ENCODE measurements at regions not wholly inside any gene's neighbourhood (a gene's known extent, or its start where the extent isn't known, plus 50 kb on each side); places are given as distances from the start of the nearest gene placed in this dataset.
"Not testable (repeated sequence)": the region's sequence is repeated elsewhere in the genome, so short reads cannot be mapped to it uniquely, and the experiment has no call there.

- DNase-seq: no peak
These were observed 85.8 kb upstream of the PITRM1 start for GRCh38 chr10:3258394-3258793.

DNA sequence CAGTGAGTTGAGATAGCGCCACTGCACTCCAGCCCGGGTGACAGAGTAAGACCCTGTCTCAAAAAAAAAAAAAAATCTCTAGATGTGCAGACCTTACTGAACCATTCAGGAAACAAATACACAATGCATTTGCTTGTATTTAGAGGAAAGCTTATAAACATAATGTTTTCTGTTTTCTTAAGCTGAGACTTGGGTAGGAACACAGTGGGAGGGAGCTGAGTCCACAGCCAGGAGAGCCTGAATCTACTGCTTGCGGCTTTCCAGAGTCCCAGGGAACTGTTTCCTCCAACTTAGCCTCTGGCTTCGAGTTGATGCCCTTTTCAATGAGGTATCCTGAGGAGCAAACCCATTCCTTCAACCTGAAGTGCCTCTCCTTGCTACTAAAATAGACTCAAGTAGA lies 83.0 kb upstream of the PITRM1 start:
- DNase-seq: no peak

DNA sequence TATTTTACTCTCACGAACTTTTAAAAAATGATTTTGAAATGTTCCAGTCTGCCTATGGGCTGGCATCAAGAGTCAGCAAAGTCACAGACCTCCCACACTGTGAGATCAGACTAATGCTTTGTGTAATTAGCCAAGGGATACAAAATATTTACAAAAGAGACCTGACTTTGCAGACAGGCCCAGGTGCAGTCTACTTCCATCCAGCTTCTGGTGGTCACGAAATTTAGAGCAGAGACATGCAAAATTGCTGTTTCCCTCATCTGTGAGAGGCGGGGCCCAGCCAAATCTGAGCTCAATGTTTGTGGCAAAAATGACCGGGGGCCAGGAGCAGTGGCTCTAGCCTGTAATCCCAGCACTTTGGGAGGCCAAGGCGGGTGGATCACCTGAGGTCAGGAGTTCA lies 82.5 kb upstream of the PITRM1 start:
- DNase-seq: no peak

DNA sequence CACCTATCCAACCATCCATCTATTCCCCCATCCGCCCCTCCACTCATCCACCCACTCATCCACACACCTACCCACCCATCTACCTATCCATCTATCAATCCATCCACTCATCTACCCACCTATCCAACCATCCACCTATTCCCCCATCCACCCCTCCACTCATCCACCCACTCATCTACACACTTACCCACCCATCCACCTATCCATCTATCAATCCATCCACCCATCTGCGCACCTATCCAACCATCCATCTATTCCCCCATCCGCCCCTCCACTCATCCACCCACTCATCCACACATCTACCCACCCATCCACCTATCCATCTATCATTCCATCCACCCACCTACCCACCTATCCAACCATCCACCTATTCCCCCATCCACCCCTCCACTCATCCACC lies 81.4 kb upstream of the PITRM1 start:
- DNase-seq: not testable (repeated sequence)

GRCh38 chr10:3251172-3251571 lies 78.6 kb upstream of the PITRM1 start:
- no peak for DNase-seq

GRCh38 chr10:3249307-3249889 lies 76.8 kb upstream of the PITRM1 start:
- no peak for DNase-seq

DNA sequence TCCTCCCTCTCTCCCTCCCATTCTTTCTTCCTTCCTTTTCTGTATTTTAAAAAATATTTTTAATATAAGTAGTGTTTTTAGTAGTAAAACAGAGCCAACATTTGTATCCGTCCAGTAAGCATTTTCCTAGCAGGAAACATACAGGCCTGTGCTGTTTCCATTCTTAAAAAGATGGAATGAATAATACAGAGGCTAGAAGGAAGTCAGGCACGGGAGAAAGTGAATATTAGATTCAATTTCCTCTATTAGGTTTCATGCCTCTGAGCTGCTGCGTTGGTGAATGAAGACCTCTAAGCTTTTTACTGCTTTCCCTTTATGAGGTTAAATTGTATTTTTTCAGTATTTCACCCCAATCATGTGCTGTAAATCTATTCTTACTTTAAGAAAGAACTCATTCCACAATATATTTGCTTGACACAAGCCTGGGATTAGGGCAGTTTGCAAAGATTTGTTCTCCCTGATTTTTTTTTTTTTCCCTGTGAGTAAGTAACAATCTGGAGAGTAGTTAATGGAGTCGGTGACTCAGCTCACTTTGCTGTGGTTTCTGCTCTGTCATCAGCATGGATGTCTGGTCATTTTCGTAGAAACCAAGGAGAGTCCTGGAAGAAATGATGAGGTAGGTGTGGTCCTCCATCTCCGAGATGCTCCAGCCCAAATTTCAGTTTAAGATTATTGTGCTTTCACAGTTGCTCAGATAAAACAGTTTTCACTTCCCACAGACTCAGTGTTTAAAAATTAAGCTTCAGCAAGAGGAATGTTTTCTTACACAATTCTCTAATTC lies 76.1 kb upstream of the PITRM1 start:
- no peak for DNase-seq

GRCh38 chr10:3245395-3245794 lies 72.8 kb upstream of the PITRM1 start:
- DNase-seq: no peak

- no peak for DNase-seq
These were observed 69.5 kb upstream of the PITRM1 start for GRCh38 chr10:3241967-3242650.

- DNase-seq: no peak
These were observed 68.8 kb upstream of the PITRM1 start for GRCh38 chr10:3241274-3241921.

DNA sequence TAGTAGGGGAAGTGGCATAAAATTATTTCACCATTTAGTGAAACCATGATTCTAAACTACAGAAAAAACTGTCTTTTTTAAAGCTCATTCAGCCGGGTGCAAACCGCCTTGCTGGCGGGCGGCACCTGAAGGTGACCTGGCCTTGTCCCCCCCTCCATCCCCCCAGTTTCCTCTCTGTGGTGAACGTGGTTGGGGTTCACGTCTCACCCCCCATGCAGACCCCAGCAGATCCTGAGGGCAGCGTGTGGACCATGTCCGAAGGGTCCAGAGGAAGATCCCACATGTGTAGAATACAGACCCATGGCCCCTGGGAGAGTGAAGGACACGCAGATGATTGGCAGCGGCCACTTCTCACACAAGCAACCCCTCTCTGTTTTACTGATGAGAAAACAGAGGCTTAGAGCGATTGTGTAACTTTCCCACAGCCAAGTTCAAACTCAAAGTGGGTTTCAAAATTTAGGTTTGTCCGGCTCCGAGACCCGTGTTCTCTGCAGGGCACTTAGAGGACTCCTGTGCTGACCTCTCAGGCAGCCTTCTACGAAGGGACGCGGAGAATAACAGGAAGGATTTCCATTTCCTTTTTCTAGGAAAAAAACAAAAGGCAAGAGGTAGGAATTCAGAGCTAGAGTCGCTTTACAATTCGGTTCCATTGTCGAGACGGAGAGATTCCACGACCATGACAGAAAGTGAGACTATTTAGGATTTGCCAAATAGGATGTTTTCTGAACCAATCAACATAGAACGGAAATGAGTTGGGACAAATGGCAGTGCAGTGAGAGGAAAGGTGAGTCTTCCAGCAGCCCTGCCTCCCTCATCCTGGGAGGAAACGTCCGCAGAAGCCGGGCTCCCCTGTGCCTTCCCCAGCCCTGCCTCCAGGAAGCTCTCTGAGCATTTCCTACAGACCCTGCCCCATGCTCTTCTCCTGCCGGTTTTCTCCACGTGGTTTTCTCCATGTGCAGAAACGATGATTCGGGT lies 67.6 kb upstream of the PITRM1 start:
- DNase-seq: no peak

GRCh38 chr10:3239066-3239919 lies 66.7 kb upstream of the PITRM1 start:
- DNase-seq: peak; percentile 18 to 36

DNA sequence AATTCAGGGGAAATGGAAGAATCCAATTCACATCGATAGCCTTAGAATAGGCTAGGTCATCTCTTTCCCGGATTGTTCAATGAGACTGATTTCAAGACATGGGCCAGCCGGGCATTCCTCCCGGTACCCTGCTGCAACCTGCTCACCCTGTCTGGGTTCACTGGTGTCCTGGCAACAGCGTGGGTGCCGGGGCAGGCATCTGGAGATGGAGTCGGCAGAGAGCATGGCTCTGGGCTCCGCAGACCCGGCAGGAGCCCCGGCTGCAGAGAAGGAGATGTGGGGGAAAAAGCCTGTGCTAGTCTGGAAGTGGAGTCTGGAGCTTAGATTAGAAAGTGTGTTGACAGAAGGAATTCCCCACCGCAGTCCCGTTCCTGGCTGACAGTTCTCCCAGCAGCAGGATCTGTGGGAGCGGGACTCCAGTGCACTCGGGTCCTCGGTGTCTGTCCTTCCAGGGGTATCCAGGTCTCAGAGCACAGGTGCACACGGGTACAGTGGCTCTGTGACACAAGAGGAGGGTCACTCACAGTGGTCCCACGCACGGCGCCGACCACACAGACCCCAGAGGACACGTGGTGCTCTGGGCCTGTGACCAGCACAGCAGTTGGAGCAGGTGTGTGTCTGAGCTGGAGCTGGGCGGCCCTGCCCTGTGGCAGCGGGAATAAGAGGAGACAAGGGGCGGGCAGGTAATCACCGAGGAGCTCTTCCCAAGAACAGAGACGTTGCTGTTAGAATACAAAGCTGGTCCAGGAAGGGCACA lies 65.7 kb upstream of the PITRM1 start:
- no peak for DNase-seq

GRCh38 chr10:3237530-3237929 lies 64.9 kb upstream of the PITRM1 start:
- no peak for DNase-seq

- DNase-seq: no peak
These were observed 64.2 kb upstream of the PITRM1 start for GRCh38 chr10:3236644-3237404.

GRCh38 chr10:3235996-3236510 lies 63.5 kb upstream of the PITRM1 start:
- DNase-seq: no peak

DNA sequence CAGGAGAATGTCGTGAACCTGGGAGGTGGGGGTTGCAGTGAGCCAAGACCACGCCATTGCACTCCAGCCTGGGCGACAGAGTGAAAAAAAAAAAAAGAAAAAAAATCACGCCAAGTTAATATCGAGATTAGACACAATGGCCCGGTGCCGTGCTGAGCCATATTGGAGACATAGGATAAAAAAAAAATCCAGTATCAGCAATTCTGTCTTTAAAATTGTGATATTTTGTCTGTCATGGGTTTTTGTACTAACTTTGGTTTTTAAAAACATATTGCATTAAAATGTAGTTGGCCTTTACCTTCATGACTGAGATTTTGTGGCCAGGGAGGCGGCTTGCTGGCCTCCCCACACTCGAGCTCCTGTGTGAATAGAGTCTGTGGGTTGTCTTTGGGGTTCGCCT lies 62.8 kb upstream of the PITRM1 start:
- no peak for DNase-seq

- no peak for DNase-seq
These were observed 61.0 kb upstream of the PITRM1 start for GRCh38 chr10:3233486-3233990.

All from hippocampal formation (tissue), 2 donors.